GM12872 (cell line): ENCODE measurements at regions not wholly inside any gene's neighbourhood (a gene's known extent, or its start where the extent isn't known, plus 50 kb on each side); places are given as distances from the start of the nearest gene placed in this dataset.

Experiments
- TF ChIP-seq, protein P1 (sequence below): IDR thresholded peaks from 3 replicates; pipeline ENCODE4 v1.5.1; 2011; ENCODE audit warnings: low read depth, mild to moderate bottlenecking, low read length, moderate library complexity; ENCODE audit not compliant: insufficient read depth

DNA sequence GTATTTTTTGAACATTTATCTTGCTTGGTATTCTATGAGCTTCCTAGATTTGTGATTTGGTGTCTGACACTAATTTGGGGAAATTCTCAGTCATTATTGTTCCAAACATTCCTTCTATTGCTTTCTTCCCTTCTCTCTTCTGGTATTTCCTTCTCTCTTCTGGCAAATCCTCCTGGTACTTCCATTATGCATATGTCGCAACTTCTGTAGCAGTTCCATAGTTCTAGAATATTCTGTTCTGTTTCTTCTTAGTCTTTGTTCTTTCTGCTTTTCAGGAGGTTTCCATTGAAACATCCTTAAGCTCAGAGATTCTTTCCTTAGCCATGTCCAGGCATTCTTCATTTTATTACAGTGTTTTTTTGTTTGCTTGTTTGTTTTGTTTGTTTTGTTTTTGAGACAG lies 155.2 kb upstream of the PIK3R1 start:
- TF ChIP-seq, protein P1, sequence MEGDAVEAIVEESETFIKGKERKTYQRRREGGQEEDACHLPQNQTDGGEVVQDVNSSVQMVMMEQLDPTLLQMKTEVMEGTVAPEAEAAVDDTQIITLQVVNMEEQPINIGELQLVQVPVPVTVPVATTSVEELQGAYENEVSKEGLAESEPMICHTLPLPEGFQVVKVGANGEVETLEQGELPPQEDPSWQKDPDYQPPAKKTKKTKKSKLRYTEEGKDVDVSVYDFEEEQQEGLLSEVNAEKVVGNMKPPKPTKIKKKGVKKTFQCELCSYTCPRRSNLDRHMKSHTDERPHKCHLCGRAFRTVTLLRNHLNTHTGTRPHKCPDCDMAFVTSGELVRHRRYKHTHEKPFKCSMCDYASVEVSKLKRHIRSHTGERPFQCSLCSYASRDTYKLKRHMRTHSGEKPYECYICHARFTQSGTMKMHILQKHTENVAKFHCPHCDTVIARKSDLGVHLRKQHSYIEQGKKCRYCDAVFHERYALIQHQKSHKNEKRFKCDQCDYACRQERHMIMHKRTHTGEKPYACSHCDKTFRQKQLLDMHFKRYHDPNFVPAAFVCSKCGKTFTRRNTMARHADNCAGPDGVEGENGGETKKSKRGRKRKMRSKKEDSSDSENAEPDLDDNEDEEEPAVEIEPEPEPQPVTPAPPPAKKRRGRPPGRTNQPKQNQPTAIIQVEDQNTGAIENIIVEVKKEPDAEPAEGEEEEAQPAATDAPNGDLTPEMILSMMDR, result no peak

DNA sequence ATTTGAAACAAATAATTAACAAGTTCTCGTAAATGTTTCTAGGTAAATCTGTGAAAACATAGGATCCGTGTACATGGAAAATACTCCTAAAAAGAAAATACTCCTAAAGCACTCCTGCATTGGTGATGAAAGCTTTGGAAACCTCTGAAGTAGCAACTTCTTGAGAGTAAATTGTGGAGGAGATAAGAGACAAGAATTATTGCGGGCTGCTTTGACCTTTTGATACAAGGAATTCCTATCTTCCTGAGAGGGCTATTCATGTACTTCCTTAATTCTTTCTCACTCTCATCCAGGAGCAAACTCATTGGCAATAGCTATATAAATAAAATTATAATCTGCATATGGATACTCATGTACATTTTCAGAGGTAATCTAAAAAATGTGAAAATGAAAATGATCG lies 158.4 kb upstream of the PIK3R1 start:
- TF ChIP-seq, protein P1, result no peak

DNA sequence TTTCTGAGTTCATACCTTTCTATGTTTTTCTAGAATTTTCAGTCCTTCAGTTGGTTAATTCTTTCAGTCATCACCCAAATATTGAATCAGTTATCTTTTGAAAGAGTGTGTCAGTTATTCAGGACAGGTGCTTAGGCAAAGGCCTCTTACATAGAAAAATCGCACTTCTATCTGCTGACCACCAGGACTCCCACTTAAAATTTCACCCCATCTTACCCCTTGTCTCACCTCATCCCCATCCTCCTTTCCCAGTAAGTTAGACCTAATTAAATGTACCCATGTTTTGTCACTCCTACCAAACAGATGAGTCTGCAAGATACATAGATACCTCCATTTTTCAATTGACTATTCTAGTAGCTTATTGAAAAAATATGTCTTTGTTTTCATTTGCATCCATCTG lies 159.9 kb upstream of the PIK3R1 start:
- TF ChIP-seq, protein P1, result peak; percentile 26; the same call in 1 of the 3 replicates

DNA sequence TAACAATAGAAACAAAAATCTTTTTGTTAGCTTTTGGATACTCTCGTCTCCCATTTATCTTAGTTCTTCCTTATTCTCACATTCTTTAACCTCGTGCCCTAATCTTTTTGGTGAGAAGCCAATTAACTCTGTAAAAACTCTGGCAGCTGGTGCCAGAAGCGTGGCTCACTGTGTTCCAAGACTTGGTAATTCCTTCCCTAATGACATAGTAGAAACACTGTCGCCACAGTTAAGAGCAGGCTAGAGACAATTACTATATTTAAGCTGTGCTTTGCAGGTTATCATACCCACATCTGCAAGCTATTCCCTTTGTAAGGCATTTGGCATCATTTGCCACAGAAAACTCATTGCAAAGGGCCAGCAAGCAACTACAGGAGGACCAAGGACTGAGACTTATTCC lies 160.9 kb upstream of the PIK3R1 start:
- TF ChIP-seq, protein P1, result no peak

DNA sequence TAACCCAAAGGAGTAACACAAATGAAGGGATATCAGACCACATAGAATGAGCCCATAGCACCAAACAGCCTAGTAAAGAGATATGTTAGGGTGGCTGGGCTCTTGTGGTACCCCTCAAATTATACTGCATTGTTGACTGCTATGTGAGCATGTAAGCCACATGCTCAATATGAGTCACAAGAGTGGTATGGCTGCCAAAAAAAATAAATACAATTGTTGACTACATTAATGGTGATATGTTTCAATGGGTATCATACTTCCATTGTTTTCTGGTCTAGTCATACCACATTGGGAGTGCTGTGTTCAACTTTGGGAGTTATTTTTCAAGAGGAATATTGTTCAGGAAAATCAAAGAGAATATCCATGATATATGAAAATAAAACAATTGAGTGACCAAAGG lies 162.4 kb upstream of the PIK3R1 start:
- TF ChIP-seq, protein P1, result no peak

DNA sequence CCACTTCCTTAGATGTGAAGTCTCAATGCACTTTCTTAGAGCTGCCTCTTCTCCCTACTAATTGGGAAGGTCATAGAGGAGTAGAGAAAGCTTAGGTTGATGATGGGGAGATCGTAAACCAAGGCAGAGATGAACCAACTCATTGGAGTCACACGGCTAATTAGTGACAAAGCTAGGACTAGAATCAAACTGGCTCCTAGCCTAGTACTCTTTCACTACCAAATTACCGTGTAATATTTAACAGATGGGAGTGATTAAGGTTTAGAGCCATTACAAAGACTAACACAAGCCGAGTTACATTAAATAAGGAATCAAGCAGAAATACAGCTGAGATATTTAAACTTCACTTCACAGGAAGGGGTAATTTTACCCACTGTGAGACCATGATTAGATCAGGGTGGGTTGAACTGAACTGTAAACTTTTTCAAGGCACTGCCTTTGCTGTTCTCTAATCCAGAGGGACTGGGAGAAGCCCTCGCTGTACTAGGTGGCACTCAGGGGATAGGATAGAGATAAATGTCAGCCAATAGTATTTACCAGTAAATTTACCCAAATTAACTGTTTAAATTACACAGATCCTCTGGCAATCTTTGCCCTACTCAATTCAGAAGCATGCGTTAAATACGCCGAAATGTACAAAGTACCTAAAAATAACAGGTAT lies 166.4 kb upstream of the PIK3R1 start:
- TF ChIP-seq, protein P1, result no peak

DNA sequence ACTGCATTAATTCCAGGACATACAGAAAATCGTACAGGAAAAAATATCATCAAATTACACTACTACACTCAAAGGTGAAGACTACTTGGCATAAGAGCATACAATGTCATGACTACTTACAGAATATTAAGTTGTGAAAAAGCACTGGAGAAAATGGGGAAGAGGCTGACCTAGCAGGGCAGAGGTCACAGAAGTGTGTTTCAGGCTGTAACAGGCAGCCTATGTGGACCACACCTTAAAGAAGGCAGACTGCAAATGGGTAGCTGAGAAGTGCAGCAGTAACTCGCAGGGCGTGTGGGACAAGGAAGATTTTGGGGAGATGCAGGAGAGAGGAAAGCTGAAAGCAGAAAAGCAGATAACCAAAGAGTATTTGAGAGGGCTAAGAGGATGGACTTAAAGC lies 167.0 kb upstream of the PIK3R1 start:
- TF ChIP-seq, protein P1, result no peak

DNA sequence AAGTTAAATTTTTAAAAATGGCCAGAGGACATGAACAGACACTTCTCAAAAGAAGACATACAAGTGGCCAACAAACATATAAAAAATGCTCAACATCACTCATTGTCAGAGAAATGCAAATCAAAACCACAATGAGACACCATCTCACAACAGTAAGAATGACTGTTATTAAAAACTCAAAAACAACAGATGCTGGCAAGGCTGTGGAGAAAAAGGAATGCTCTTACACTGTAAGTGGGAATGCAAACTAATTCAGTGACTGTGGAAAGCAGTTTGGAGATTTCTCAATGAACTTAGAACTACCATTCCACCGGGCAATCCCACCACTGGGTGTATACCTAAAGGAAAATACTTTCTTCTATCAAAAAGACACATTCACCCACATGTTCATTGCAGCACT lies 168.5 kb upstream of the PIK3R1 start:
- TF ChIP-seq, protein P1, result no peak
